Suprapubic skin (tissue), 4 donors: ENCODE measurements at regions not wholly inside any gene's neighbourhood (a gene's known extent, or its start where the extent isn't known, plus 50 kb on each side); places are given as distances from the start of the nearest gene placed in this dataset.

Experiments used
- EP300 ChIP-seq: sonication (generic); formaldehyde crosslinking; IDR thresholded peaks from one replicate; pipeline ENCODE4 v1.6.1; 2017; ENCODE audit warnings: antibody characterized with exemption
- POLR2AphosphoS5 ChIP-seq, 3 donors: sonication (generic); formaldehyde crosslinking; IDR thresholded peaks; one replicate each; pipeline ENCODE4 v1.6.1; 2017; ENCODE audit warnings: antibody characterized with exemption in 3 of 3

- TF ChIP-seq EP300 (no peak), POLR2AphosphoS5 (IDR thresholded peaks at IDR 0.05) (no peak)
Measured at GRCh38 chr5:67730917-67731474, 484.6 kb upstream of the PIK3R1 start.
